A549 (cell line): ENCODE measurements at regions not wholly inside any gene's neighbourhood (a gene's known extent, or its start where the extent isn't known, plus 50 kb on each side); places are given as distances from the start of the nearest gene placed in this dataset.

Experiments
- EP300 ChIP-seq, 2 experiments: fragments of >200 bp; sonication (Bioruptor Twin); formaldehyde crosslinking; IDR thresholded peaks; 2 replicates in 1 of 2; 3 replicates in 1 of 2; pipeline ENCODE4 v1.6.1; 2016 to 2017
- MYC ChIP-seq: IDR thresholded peaks from 2 replicates; pipeline ENCODE4 v1.6.1; 2012; ENCODE audit warnings: mild to moderate bottlenecking, inconsistent platforms, low read length, improper control_type of control experiment, borderline replicate concordance
- NR3C1 ChIP-seq: fragments of >200 bp; sonication (Bioruptor Twin); formaldehyde crosslinking; IDR thresholded peaks from 3 replicates; pipeline ENCODE4 v1.6.1; 2017
- TF ChIP-seq, protein P1 (sequence below): fragments of >200 bp; sonication (Bioruptor Twin); formaldehyde crosslinking; IDR thresholded peaks from 3 replicates; pipeline ENCODE4 v1.5.1; 2016

DNA sequence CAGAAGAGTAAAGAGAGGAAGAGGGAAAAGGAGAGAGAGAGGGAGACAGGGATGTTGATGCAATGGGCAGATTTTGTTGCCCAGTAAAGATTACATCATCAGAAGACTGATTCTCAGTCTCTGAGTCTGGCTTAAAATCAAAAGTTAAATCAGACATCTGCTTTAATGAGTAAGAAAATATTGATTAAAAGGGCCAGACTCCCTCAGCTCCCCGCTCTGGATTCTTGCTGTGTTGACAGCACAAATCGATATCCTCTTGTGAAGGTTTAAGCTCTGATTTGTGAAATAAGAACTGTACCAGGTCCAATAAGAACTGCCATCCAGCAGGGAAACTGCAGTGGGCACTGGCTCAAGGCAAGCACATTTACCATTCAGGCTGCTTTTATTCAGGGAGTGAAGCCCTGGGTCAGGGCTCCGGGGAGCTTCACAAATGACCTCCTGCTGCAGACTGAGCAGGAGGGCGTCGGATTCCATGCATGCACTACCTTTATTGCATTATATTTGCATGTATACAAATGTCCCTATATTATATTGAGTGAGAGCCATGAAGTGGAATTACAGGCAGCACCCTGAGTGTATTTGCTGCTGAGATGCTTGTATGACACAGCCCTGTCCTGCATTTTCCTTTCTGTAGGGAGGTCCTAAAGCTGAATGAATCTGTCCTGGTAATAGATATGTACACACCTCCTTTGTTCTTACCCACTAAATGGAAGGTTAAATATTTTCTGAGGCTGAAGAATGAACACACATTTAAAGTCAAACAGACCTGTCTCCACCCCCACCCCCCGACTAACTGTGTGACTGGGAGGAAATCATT, 401.5 kb downstream of the REEP3 start:
- TF ChIP-seq NR3C1 (no peak), EP300 (IDR thresholded peaks at IDR 0.05) (no peak), MYC (no peak)
- TF ChIP-seq, protein P1, sequence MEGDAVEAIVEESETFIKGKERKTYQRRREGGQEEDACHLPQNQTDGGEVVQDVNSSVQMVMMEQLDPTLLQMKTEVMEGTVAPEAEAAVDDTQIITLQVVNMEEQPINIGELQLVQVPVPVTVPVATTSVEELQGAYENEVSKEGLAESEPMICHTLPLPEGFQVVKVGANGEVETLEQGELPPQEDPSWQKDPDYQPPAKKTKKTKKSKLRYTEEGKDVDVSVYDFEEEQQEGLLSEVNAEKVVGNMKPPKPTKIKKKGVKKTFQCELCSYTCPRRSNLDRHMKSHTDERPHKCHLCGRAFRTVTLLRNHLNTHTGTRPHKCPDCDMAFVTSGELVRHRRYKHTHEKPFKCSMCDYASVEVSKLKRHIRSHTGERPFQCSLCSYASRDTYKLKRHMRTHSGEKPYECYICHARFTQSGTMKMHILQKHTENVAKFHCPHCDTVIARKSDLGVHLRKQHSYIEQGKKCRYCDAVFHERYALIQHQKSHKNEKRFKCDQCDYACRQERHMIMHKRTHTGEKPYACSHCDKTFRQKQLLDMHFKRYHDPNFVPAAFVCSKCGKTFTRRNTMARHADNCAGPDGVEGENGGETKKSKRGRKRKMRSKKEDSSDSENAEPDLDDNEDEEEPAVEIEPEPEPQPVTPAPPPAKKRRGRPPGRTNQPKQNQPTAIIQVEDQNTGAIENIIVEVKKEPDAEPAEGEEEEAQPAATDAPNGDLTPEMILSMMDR: no peak
